ENCODE measurements at regions not wholly inside any gene's neighbourhood (a gene's known extent, or its start where the extent isn't known, plus 50 kb on each side); places are given as distances from the start of the nearest gene placed in this dataset.

DNA sequence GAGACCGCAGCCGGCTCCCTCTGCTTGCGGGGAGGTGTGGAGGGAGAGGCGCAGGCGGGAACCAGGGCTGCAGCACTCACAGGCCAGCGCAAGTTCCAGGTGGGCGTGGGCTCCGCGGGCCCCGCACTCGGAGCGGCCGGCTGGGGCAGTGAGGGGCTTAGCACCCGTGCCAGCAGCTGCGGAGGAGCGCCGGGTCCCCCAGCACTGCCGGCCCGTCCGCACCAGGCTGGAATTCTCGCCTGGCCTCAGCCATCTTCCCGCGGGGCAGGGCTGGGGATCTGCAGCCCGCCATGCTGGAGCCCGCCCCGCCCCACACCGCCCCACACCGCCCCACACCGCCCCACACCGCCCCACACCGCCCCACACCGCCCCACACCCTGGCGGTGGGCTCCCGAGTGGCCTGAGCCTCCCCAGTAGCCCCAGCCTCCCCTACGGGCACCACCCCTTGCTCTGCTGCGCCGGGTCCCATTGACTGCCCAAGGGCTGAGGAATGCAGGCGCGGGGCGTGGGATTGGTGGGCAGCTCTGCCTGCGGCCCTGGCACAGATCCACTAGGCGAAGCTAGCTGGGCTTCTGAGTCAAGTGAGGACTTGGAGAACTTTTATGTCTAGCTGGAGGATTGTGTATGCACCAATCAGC lies 123.9 kb upstream of the MGAT5 start:
- no peak for DNase-seq

DNA sequence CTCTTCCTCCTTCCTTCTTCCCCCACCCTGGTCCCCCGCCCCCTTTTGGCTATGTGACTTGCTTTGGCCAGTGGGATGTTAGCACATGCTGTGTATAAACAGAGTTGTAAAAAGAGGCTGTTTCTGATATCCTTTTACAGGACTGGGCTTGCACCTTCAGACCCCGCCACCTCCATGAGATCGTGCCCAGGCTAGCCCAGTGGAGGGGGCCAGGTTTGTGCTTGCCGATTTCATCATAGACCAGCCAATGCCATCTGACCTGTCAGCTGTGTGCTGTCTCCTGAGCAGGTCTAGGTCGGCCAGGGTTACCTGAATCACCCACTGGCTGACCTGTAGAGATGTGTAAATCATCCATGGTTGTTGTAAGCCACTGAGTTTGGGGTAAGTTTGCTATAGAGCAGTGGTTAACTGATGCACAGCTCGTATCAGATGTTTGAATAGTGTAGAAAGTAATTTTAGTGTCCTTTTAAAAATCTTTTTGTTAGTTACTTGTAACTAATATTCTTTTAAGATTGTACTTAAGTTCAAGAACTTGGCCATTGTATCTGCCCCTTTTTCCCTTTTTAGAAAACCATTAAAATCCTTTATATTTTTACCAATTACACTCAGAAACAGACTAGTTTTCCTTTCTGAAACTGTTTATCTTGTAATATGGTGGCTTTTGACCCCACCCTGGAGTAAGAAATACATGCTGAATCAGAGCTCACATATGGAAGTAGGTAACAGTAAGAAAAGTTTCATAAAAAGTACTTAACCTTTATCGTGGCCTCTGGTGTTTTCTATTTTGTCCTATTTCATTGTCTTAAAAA lies 122.0 kb upstream of the MGAT5 start:
- DNase-seq: no peak

DNA sequence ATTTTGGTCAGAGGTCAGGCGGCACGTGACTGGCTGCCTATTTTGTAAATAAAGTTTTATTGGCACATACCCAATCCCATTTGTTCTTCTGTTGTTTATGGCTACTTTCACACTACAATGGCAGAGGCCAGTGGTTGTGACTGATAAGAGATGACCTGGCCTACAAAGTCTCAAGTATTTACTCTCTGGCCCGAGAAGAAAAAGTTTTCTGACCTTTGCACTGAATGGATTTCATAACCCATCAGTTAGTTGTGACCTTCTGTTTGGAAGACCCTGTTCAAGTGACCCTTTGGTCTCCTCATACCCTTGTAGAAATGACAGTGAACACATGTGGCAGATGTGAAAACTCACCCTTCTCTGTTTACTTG lies 121.4 kb upstream of the MGAT5 start:
- no peak for DNase-seq

DNA sequence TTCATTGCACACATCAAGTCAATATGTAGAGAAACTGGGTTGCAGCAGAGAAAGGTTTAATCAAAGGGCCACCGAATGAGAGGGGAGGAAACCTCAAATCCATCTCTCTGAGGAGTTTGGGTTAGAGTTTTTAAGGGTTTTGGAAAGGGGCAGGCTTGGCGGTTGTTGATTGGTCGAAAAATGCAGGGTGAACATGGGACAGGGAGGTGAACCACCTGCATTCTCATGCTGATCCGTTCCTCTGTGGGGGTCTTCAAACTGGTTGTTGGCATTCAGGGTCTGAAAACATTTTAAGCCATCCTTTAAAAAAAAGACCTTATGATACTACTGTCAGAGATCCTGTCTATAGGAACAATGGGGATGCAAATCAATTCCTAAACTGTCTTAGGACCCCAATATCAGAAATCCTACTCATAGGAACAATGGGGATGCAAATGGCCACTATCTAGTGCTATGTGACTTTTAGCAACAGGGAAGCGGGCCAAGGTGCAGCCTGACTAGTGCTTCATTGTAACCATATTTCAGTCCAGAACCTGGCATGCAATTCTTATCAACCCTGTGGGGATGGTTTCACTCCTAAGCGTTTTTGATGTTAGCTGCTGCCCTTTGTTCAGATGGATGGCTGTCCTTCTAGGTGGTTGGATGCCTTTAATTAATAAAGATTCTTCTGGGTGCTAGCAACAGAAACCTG lies 120.1 kb upstream of the MGAT5 start:
- DNase-seq: no peak

DNA sequence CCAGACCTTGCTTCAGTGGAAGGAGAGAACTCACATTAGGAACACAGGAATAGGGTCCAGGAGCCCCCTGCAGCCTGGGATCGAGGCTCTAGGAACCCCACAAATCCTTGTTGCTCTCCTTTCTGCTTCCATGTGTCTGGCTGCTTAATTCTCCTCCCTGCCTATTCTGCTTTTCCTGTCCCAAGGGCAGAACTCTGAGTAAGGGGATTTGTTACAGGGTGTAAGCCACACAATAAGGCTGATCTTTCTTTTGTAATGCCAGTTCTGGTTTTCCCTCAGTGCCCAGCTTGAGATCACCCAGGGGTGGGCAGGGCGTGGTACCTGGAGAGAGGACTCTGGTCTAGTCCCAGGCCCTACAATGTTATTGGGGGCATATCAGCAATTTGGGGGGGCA lies 119.6 kb upstream of the MGAT5 start:
- DNase-seq: no peak

DNA sequence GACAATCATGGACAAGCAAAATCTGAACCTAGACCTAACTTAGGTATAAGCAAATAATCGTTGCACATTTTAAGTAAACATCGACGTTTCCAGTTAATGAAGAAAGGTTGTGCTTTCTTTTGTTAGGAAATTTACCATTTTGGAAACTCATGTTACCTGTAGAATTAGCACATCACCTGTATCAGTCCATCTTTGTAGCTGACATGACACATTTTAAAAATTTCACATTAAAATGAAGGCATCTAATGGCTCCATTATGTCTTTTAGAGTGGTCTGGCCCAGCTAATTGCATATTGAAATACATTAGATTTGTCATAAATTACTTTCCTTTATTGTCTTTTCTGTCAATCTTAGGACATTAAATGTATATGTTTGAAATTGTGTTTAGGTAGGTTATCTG lies 119.0 kb upstream of the MGAT5 start:
- DNase-seq: no peak

DNA sequence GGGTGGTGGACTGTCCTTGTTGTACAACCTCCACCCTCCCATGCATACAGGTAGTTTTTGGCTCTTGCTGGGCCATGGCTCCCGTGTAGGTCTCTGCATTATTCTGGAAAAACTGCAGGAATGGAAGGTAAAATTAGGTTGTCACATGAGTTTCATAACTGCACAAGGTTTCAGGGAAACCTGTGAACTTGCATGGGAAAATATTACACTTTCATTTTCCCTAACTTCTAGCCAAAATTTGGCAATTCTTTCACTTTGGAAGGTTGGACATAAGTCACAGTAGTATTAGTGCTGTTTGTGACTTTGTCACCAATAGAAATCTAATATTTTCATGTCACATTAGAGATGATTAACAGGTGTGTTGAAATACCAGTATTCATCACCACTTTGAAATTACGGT lies 118.1 kb upstream of the MGAT5 start:
- DNase-seq: no peak

DNA sequence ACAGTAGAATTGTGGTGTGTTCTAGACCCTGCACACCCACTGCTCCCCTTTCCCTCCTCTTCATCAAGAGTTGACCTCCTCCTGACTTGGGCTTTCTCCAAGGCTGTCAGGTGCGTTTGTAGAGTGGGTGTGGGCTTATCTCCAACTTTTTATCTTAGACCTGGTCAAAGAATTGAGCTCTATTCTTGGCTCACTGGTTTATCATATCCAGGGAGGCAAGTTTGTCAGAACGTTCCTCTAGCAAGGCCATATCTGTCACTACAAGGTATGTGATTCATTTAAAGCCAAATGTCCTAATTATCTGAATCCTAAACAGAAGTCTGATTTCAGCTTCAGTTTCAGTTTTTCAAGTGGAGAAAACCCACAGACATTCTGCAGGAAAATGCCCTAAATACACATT lies 117.1 kb upstream of the MGAT5 start:
- DNase-seq: no peak

DNA sequence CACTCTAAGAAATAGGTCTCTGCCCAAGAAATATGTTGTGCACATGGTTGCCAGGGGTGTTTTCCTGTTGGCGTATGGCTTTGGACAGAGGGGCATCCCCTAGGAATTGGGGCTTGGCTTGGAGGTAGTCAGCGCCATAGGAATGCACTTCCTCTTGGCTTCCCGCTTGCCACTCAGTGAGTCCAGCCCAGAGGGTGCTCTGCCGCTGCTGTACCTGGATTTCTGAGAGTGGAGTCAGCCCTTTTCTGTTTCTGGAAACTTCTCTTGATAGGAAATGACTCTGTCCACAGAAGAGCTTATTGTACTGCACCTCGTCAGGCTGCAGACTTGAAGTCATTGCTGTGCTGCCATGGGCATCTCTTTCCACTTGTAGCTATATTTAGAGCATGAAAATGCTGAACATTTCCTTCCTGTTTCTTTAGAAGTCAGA lies 116.7 kb upstream of the MGAT5 start:
- no peak for DNase-seq

DNA sequence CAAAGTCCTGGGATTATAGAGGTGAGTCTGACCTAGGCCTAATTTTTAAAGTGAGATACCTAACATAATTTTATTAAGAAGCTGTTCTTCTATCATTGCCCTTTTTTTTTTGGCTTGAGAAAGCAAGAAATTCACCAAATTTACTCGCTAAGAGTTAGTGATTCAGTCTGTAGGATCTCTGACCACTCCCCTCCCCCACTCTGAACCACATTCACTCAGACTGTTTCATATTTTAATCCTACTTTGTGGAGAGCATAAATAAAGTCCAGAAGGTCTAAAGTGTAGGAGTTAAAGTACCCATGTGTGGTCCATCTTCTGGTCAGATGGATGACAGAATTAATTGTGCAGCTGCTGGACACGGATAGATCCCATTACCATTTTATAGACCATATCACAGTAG lies 115.8 kb upstream of the MGAT5 start:
- DNase-seq: no peak

DNA sequence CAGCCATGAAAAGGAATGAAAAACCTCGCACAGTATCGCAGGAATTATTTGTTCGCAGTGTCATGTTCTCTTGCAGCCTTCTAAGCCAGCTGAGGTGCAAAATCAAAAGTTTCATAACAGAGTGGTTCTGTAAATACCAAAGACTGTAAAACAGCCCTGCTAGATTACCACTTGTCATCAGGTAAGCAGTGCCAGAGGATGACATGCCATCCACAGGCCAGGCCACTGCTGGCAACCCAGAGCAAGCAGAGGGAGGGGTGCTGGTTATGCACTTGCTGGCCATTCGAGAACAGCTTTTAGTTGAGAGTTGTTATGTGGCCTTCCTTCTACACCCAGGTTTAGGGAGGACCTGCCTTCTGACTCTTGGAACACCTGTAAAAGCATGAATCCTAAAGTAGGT lies 114.3 kb upstream of the MGAT5 start:
- DNase-seq: no peak

DNA sequence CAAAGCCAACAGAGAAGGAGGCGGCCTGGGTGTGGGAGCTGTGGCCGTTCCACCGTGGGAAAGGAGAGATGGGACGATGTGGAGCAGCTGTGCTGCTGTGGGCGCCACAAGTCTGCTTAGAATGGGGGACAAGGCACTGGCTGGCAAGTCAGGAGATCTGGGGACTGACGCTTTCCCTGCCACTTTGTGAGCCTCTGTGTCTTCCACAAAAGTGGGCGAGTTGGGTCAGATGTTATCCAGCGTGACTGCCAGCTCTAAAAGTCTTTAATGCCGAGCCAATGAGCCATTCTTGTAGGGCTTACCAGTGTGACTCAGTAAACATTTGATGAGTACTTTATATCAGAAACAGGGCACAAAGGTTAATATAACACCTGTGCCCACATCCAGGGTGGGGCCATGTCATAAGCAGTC lies 113.6 kb upstream of the MGAT5 start:
- DNase-seq: no peak

DNA sequence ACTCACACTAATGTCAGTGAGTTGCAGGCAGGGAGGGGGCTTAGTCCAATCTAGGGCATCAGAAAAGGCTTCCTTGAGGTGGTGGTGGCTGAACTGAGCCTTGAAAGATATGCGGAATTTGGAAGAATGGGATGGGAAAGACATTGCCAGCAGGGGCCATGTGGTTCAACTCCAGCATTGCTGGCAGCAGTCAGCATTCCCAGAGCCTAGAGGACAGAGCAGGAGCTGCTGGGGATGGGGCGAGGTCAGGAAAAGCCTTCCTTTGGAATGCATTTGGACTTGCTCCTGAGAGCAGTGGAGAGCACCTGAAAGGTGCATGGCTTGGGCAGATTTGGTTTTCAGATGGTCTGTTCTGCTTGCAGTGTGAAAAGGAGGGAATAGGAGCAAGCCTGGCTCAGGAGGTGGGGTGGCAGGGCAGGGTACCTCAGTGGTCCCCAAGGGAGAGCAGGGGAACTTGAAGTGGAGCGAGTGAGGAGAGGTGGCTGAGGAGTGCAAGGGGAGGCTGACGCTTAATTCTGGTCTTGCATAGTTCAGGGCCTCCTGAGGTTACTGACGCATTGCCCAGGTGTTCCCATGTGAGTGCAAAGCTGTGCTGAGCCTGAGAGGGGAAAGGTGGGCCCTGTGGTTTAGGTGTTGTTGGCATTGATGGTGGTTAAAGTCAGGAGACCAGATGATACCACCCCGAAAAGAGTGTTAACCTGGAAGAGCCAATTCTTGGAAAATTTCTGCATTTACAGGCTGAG lies 112.1 kb upstream of the MGAT5 start:
- no peak for DNase-seq

DNA sequence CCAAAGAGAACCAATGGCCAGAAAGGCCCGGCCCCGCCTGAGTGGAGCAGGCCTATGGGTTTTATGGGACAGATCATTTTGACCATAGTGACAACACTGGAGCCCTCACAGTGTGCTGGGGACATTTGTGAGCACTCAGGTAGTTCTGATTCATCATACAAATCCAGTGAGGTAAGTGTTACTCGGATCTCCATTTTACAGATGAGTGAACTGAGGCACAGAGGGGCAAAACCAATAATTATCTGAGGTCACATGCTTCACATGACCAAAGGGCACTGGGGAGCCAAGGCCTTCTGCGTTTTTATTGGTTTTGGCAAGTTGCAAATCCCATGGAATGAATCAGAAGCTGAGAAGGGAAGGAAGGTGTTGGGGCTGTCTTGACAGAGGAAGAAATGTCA lies 111.5 kb upstream of the MGAT5 start:
- DNase-seq: no peak

DNA sequence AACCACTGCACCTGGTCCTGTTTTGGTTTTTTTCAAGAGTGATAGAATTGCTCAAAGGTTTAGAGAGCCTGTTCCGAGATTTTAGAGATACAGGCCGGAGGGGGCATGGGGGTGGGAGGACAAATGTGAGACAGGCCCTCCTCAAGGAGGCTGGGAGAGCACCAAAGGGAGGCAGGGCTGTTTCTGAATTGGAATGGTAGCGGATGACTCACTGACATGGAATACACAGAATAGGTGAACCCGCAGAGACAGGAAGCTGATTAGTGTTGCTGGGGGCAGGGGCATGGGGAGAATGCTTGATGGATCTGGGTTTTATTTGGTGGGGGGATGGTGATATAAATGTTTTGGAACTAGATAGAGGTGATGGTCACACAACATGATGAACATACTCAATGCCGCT lies 111.0 kb upstream of the MGAT5 start:
- DNase-seq: no peak

DNA sequence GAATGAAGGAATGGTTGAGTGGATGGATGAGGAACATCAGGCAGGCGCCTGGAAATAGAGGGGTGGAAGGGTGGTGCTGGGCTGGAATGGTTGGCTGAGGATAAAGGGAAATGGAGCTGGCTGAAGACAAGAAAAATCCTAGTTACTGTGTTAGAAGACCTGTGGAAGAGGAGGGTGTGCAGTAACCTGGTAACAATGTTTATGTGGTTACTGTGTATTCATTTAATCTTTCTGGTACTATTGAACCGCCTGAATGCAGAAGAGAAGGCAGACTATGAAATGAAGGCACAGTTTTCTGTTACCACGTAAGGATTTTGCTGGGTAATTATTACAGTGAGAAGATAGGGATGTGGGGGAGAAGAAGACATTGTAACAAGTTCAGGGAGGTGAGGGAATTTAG lies 110.3 kb upstream of the MGAT5 start:
- DNase-seq: no peak

DNA sequence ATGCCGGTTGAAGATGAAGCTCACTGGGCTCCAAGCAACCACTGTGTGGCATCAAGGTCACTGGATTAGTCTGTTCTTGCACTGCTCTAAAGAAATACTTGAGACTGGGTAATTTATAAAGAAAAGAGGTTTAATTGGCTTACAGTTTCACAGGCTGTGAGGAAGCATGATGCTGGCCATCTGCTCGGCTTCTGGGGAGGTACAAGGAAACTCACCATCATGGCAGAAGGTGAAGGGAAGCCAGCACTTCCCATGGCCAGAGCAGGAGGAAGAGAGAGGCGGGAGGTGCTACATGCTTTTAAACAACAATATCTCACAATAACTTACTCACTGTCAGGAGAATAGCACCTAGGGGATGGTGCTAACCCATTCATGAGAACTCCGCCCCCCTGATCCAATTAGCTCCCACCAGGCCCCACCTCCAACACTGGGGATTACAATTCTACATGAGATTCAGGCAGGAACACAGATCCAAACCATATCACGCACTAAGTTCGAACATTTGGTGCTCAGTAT lies 109.7 kb upstream of the MGAT5 start:
- no peak for DNase-seq

DNA sequence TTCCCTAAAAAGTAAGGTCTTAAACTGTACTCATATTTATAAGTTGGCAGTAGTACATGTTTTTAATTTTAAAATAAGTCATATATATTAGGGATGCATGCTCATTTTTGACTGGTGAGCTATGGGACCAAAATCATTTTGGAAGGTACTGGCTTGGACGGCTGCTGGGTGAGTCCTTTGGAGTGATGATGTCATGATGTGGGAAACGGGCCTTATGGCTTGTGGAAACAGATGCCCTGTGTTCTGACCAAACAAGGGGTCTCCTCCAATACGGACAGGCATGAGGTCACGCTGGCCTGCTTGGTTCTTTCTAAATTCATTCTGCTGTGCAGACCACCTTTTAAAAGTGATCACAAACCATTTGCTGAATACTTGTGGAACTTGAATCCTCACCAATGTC lies 109.2 kb upstream of the MGAT5 start:
- DNase-seq: no peak

DNA sequence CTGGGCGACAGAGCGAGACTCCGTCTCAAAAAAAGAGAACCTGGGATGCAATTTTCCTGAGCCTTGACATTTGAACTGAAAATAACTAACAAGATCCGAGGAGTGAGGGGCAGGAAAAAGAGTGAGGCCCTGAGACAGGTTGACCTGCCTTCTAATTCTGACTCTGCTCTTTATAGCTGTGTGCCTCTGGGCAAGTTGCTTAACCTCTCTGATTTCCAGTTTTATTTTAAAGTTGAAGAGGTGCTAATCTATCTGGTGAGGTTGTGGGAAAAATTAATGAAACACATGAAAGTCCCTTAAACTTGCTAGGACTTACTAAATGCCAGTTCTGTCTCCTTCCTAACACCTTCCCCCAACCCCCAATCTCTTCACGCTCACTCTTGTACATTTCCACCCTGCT lies 108.4 kb upstream of the MGAT5 start:
- no peak for DNase-seq

DNA sequence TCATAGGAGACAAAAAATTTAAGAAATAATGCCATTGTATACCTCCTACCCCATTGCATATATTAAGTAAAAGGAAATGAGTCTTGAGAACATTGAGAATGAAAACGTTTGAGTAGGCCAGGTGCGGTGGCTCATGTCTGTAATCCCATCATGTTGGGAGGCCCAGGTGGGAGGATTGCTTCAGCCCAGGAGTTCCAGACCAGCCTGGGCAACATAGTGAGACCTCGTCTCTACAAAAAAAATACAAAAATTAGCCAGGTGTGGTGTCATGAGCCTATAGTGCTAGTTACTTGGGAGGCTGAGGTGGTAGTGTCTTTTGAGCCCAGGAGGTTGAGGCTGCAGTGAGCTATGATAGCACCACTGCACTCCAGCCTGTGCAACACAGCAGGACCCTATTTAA lies 107.7 kb upstream of the MGAT5 start:
- no peak for DNase-seq

DNA sequence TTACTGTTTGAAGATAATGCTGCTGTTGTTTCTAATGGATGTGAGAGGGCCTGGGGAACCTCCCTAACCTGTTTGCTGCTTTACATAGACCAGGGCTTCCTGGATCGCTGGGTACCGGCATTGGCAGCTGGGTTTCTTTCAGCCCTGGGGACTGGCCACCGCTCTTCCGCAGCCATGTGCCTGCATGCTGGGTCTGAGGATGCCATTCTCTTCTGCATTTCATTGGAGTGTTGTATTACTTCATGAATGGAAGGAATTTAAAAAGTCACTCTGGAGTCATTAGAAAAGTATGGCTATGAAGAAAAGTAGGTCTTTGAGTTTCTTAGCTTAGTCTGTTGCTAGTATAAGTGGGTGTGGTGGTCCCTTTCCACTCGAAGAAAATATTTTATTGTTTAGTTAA lies 107.3 kb upstream of the MGAT5 start:
- no peak for DNase-seq

DNA sequence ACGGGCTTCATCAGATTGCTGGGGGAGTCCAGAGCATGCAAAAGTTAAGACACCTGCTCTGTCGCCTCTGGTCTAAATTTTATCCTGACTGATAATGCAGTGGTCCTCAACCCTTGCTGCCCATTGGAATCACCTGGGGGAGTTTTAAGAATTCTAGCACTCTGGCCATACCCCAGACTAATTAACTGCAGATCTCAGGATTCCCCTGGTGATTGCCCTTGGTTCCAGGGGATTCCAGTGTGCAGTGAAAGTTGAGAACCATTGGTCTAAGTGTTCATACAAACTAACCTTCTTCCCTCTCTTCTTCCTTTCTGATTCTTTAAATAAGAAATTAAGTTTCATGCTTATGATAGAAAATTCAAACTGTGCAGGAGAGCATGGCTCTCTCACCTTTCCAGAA lies 105.7 kb upstream of the MGAT5 start:
- DNase-seq: no peak

DNA sequence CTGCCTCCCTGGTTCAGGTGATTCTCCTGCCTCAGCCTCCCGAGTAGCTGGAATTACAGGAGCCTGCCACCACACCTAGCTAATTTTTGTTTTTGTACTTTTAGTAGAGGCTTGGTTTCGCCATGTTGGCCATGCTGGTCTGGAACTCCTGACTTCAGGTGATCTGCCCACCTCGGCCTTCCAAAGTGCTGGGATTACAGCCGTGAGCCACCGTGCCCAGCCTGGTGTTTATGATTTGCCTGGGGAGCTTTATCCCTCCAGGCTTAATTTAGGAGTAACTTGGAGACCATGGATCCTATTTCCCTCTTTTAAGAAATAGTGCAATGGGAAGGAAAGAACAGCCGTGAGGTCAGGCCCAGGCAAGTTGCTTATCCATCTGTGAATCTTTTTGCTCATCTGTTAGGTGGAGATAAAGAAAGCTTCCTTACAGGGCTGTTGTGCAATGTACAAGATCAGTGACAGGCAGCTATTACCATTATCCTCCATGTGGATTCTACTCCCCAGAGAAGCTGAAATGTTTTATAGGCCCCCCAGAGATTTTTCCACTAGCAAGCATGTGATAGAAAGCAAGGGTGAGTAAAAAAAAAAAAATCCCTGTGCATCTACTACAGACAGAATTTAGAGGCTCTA lies 104.9 kb upstream of the MGAT5 start:
- DNase-seq: no peak
